ENCODE measurements at regions not wholly inside any gene's neighbourhood (a gene's known extent, or its start where the extent isn't known, plus 50 kb on each side); places are given as distances from the start of the nearest gene placed in this dataset.

DNA sequence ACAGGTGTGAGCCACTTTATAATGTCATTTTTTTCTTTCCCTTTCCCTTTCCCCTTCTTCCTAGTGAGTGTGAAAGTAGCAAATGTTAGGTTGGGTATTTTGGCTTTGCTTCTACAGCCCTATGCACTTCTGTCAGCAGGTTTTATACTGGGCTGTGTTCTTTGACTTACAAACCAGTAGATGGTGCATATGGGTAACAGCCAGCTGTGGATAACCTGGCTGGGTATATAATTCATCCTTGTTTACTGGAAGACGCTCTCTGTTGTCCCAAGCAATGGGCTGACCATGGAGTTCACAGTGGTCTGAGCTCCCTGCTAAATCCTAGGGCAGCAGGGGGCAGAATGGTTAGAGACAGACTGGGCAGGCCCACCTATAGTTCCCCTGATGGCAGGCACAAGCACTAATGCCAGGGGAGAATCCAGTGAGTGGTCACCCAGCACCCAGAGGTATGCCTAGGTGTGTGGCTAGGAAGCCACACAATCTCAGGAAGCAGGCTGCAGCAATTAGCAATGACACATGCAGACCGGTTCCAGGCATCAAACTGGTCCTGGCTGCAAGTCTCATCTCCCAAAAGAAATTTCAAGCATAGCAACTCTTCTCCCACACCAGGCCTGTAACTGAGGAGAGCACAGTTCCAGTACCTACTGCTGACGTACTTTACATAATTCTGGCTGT is 592.7 kb upstream of the MAN1A1 start:
- TF ChIP-seq POLR2A (IDR thresholded peaks at IDR 0.05), result no peak
- TF ChIP-seq, protein P1, sequence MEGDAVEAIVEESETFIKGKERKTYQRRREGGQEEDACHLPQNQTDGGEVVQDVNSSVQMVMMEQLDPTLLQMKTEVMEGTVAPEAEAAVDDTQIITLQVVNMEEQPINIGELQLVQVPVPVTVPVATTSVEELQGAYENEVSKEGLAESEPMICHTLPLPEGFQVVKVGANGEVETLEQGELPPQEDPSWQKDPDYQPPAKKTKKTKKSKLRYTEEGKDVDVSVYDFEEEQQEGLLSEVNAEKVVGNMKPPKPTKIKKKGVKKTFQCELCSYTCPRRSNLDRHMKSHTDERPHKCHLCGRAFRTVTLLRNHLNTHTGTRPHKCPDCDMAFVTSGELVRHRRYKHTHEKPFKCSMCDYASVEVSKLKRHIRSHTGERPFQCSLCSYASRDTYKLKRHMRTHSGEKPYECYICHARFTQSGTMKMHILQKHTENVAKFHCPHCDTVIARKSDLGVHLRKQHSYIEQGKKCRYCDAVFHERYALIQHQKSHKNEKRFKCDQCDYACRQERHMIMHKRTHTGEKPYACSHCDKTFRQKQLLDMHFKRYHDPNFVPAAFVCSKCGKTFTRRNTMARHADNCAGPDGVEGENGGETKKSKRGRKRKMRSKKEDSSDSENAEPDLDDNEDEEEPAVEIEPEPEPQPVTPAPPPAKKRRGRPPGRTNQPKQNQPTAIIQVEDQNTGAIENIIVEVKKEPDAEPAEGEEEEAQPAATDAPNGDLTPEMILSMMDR (IDR thresholded peaks at IDR 0.05), result no peak

All from sigmoid colon (tissue), 3 donors.